IMR-90 (cell line): ENCODE measurements at regions not wholly inside any gene's neighbourhood (a gene's known extent, or its start where the extent isn't known, plus 50 kb on each side); places are given as distances from the start of the nearest gene placed in this dataset.
"Not testable (repeated sequence)": the region's sequence is repeated elsewhere in the genome, so short reads cannot be mapped to it uniquely, and the experiment has no call there.

ENCODE experiments used
- ATAC-seq: fragments of 200-7000 bp; cut with Tn5 transposase; 2 replicates; pipeline ENCODE4 v1.9.1; 2020; ENCODE audit warnings: low read depth, mild to moderate bottlenecking, moderate library complexity
- BruUV-seq: library from RNA; stranded (reverse); fragments of 400-500 nt; replicated peaks from 2 replicates; lab custom pipeline; 2021; lab: Mats Ljungman, UMichigan
- CTCF ChIA-PET: fragments of 300-600 bp; formaldehyde crosslinking; extraction: SDS; loops from one replicate; lab custom pipeline; 2021; ENCODE audit warnings: antibody characterized with exemption; lab: Yijun Ruan, JAX
- POLR2A ChIA-PET: fragments of 300-600 bp; sonication (Branson Sonifier 250); formaldehyde crosslinking; loops from one replicate; lab custom pipeline; 2022; ENCODE audit warnings: antibody characterized with exemption; ENCODE audit not compliant: unreplicated experiment; lab: Charles Lee
- DNase-seq: peaks from one replicate; pipeline ENCODE4 v3.0.0; 2013
- H2AFZ ChIP-seq: replicated peaks from 2 replicates; pipeline ENCODE3; 2013; ENCODE audit warnings: low read length, mild to moderate bottlenecking; ENCODE audit not compliant: poor library complexity
- H2AK5ac ChIP-seq: 2 replicates; pipeline ENCODE4 v1.6.1; 2013; ENCODE audit warnings: low read depth, low read length, inconsistent platforms
- H2AK9ac ChIP-seq: replicated peaks from 2 replicates; pipeline ENCODE3; 2013; ENCODE audit warnings: mild to moderate bottlenecking, low read depth, low read length, moderate library complexity; ENCODE audit not compliant: poor library complexity
- H2BK120ac ChIP-seq: 2 replicates; pipeline ENCODE4 v1.6.1; 2013; ENCODE audit warnings: low read depth, low read length, inconsistent platforms
- H2BK15ac ChIP-seq: 3 replicates; pipeline ENCODE4 v1.6.1; 2013; ENCODE audit warnings: low read depth, low read length, inconsistent platforms
- H2BK20ac ChIP-seq: 2 replicates; pipeline ENCODE4 v1.6.1; 2013; ENCODE audit warnings: low read depth, mild to moderate bottlenecking, inconsistent platforms, low read length, moderate library complexity
- H2BK5ac ChIP-seq: 2 replicates; pipeline ENCODE4 v1.6.1; 2013; ENCODE audit warnings: mild to moderate bottlenecking, low read depth, low read length, inconsistent platforms; ENCODE audit not compliant: poor library complexity, severe bottlenecking
- H3K14ac ChIP-seq: replicated peaks from 2 replicates; pipeline ENCODE4 v1.6.1; 2013; ENCODE audit warnings: low read depth, low read length, inconsistent platforms
- H3K18ac ChIP-seq: 2 replicates; pipeline ENCODE4 v1.6.1; 2013; ENCODE audit warnings: low read depth, low read length, control low read depth
- H3K23ac ChIP-seq: 2 replicates; pipeline ENCODE4 v1.6.1; 2013; ENCODE audit warnings: low read depth, low read length, inconsistent platforms
- H3K27ac ChIP-seq: 2 replicates; pipeline ENCODE4 v1.5.1; 2013; ENCODE audit warnings: mild to moderate bottlenecking, control low read depth, low read length; ENCODE audit not compliant: insufficient read depth
- H3K27me3 ChIP-seq: 2 replicates; pipeline ENCODE4 v1.6.1; 2013; ENCODE audit warnings: low read length; ENCODE audit not compliant: control insufficient read depth, insufficient read depth
- H3K36me3 ChIP-seq: 2 replicates; pipeline ENCODE4 v1.6.1; 2013; ENCODE audit warnings: low read length, mixed read lengths; ENCODE audit not compliant: control insufficient read depth, insufficient read depth
- H3K4ac ChIP-seq: 2 replicates; pipeline ENCODE4 v1.6.1; 2013; ENCODE audit warnings: low read depth, low read length, inconsistent platforms
- H3K4me1 ChIP-seq: 2 replicates; pipeline ENCODE4 v1.6.1; 2013; ENCODE audit warnings: low read length, mixed read lengths; ENCODE audit not compliant: control insufficient read depth, insufficient read depth
- H3K4me2 ChIP-seq: 2 replicates; pipeline ENCODE4 v1.6.1; 2013; ENCODE audit warnings: low read depth, mild to moderate bottlenecking, control low read depth, low read length, moderate library complexity
- H3K4me3 ChIP-seq: 2 replicates; pipeline ENCODE4 v1.5.1; 2013; ENCODE audit warnings: low read depth, mild to moderate bottlenecking, control low read depth, low read length, moderate library complexity; ENCODE audit not compliant: insufficient read depth
- H3K56ac ChIP-seq: 2 replicates; pipeline ENCODE4 v1.6.1; 2013; ENCODE audit warnings: low read length, inconsistent platforms; ENCODE audit not compliant: insufficient read depth; ENCODE audit errors: extremely low read depth
- H3K79me1 ChIP-seq, 2 experiments: 2 replicates each; pipeline ENCODE4 v1.6.1; 2013; ENCODE audit warnings: low read length in 2 of 2, inconsistent platforms in 1 of 2, low read depth in 1 of 2
- H3K9ac ChIP-seq: 2 replicates; pipeline ENCODE4 v1.6.1; 2013; ENCODE audit warnings: low read depth, low read length, control low read depth
- H3K9me1 ChIP-seq: 2 replicates; pipeline ENCODE4 v1.6.1; 2013; ENCODE audit warnings: low read length, inconsistent platforms; ENCODE audit not compliant: insufficient read depth
- H3K9me3 ChIP-seq: 2 replicates; pipeline ENCODE4 v1.6.1; 2013; ENCODE audit warnings: low read length; ENCODE audit not compliant: control insufficient read depth, insufficient read depth
- H4K20me1 ChIP-seq: 2 replicates; pipeline ENCODE4 v1.6.1; 2013; ENCODE audit warnings: low read length, inconsistent platforms; ENCODE audit not compliant: insufficient read depth
- H4K5ac ChIP-seq: 2 replicates; pipeline ENCODE4 v1.6.1; 2013; ENCODE audit warnings: mild to moderate bottlenecking, low read depth, low read length, control low read depth
- H4K8ac ChIP-seq, 2 experiments: 2 replicates each; pipeline ENCODE4 v1.6.1; 2013; ENCODE audit warnings: low read depth in 2 of 2, low read length in 2 of 2, control low read depth in 1 of 2, inconsistent platforms in 1 of 2
- H4K91ac ChIP-seq: 2 replicates; pipeline ENCODE4 v1.6.1; 2013; ENCODE audit warnings: low read depth, low read length, inconsistent platforms; ENCODE audit not compliant: insufficient read depth
- WGBS, 2 experiments: methylation state at CpG; one replicate each; pipeline versions ENCODE4 v1.1.5 to v1.1.7; 2013; ENCODE audit warnings: missing lambda C conversion rate in 2 of 2; ENCODE audit not compliant: insufficient read length in 1 of 2; ENCODE audit errors: extremely low coverage in 2 of 2; 5-methylcytosine and 5-hydroxymethylcytosine counted together
- dilution Hi-C: fragments of 300-500 bp; cut with HindIII; formaldehyde crosslinking; loops from one replicate; pipeline ENCODE4 v1.14.3; 2018; ENCODE audit warnings: low sequenced_read_pairs; ENCODE audit not compliant: unreplicated experiment
- in situ Hi-C: fragments of 300-500 bp; cut with MboI; formaldehyde crosslinking; loops from 3 replicates; pipeline ENCODE4 v1.14.3; 2019; ENCODE audit warnings: low sequenced_read_pairs, inconsistent platforms, mixed read lengths
- intact Hi-C: fragments of 100-400 bp; cut with micrococcal nuclease; formaldehyde crosslinking; loops from 2 replicates; pipeline ENCODE4 v1.10.0; 2022

DNA sequence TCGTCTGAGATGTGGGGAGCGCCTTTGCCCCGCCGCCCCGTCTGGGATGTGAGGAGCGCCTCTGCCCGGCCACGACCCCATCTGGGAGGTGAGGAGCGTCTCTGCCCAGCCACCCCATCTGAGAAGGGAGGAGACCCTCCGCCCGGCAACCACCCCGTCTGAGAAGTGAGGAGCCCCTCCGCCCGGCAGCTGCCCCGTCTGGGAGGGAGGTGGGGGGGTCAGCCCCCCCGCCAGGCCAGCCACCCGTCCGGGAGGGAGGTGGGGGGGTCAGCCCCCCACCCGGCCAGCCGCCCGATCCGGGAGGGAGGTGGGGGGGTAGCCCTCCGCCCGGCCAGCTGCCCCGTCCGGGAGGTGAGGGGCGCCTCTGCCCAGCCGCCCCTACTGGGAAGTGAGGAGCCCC, 174.8 kb upstream of the CSNK1A1L start:
- H2BK120ac ChIP-seq, H3K79me1 ChIP-seq, H3K27me3 ChIP-seq, H3K4me1 ChIP-seq, H2AK9ac ChIP-seq, H3K23ac ChIP-seq, H3K4me3 ChIP-seq, H2BK20ac ChIP-seq, H3K9ac ChIP-seq, H3K56ac ChIP-seq, dilution Hi-C loops, BruUV-seq, H2BK5ac ChIP-seq, H2AK5ac ChIP-seq, POLR2A ChIA-PET, H3K27ac ChIP-seq, DNase-seq, intact Hi-C loops, H3K14ac ChIP-seq, H3K18ac ChIP-seq, H2BK15ac ChIP-seq, H4K20me1 ChIP-seq, H4K8ac ChIP-seq, CTCF ChIA-PET, H3K4me2 ChIP-seq, H3K4ac ChIP-seq, in situ Hi-C loops, H4K5ac ChIP-seq, ATAC-seq, H3K9me3 ChIP-seq, H2AFZ ChIP-seq, H3K36me3 ChIP-seq, H3K9me1 ChIP-seq, H4K91ac ChIP-seq: not testable (repeated sequence)
- no CpG with 5 or more reads among the region's 28 CpGs for WGBS, 2 experiments
